Stimulated activated CD4-positive, alpha-beta T cell treated with anti-CD3 and anti-CD28 coated beads, Interleukin-12 subunit alpha, Interleukin-12 subunit beta, amount 100 ng/mL, for 48 hours (primary cell): ENCODE measurements at regions not wholly inside any gene's neighbourhood (a gene's known extent, or its start where the extent isn't known, plus 50 kb on each side); places are given as distances from the start of the nearest gene placed in this dataset.
"Not testable (repeated sequence)": the region's sequence is repeated elsewhere in the genome, so short reads cannot be mapped to it uniquely, and the experiment has no call there.

Source experiments
- DNase-seq, 3 donors: peaks; one replicate each; pipeline ENCODE4 v3.0.0-alpha.2; 2020; ENCODE audit warnings: low read depth in 2 of 3, low spot score in 1 of 3

DNA sequence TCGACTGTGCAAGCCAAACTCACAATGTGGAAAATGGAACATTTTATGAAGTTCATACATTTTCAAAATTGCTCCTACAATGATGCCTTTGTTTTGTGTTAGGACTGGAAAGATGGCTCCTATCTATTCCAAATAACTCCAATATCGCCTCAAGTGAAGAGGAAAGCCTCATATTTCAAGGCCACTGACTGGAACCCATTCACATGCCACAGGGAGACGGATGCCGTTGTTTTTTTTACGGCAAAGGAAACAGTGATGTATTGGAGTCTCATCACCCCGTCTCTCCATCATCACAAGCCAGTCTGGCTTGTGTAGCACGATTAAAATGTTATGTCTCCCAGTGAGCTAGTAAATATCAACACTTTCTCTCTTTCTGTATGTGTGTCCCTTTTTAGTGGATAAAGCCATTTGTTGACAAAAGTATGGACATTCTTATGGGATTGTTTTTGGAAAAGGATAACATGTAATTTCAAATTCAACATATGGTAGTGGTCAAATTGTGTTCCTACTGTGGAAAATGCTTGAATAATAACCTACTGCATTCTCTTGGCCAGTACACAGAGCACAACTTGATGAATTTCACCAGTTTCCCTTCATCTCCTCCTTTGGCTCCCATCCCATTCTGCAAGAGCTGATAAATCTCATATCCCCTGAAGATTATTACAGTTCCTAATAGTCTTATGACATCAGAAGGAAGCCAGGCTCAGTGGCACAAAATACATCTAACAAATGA is 109.5 kb upstream of the PITRM1 start:
- DNase-seq, result no peak

DNA sequence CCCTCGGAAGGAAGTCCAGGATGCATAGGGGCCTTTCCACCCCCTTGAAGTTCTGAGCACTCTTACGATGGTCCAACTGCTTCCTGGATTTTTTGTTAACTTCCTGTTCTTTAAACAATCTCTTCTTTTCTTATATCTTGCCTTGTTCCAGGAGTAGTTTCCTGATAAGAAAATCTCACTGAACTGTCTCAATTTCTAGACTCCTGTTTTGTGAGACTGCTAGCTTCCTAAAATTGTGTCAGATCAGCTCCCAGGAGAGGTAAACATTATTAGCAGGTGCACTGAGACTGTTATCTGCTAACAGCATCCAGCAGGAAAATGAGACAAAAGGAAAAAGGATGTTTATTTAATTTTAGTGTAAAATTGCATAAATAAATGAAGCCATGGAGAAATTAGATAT is 106.2 kb upstream of the PITRM1 start:
- no peak for DNase-seq

DNA sequence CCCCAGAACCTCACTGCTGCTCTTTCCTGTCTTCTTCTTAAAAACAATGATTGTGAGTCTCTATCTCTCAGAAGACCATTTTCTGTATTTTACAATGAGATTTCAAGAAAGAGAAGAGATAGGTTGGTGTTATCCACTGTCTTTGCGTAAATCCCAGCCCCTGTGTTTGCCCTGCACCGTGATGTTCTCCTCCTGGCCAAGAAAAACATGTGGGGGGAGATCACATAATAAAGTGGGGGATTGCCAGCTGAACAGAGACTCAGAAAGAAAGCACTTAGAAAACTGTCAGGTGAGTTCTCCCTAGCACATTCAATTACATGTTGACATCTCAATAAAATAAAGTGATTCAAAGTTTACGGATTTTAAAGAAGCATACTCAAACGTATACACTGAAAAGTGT is 105.0 kb upstream of the PITRM1 start:
- no peak for DNase-seq

DNA sequence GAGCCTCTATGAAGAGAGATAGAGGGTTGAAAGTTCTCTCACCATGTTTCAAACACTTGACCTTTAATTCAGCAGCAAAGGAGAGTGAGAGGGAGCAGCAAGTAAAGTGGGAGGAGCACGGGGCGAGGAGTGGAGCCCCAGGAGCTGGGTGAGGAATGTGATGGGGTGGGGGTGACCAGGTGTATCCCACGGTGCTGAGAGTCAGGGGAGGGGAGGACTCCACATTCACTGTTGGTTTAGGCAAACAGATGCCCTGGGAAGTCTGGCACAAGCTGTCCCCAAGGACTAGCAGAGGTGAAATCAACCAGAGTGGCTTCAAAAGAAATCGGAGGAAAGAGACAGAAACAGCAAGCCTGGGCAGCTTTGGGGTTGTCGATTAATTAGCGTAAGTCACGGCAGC is 101.8 kb upstream of the PITRM1 start:
- no peak for DNase-seq

DNA sequence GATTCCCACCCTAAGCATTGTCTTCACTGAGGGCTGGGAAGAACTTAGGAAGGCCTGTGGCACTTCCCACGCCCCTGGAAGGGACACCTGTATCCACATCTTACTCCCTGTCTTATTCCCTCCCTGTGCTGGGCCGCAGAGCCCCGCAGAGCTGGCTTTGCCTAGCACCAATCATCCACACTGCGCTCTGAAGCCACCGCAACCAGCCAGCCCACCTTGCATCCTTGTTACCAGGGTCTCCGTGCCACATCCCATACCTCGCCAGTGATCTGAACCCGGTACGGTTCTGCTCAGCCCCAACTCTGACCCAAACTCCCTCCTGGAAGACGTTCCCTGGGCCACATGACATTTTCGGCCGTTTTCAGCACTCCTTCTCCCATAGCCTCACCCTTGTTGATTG is 101.4 kb upstream of the PITRM1 start:
- DNase-seq, result no peak

DNA sequence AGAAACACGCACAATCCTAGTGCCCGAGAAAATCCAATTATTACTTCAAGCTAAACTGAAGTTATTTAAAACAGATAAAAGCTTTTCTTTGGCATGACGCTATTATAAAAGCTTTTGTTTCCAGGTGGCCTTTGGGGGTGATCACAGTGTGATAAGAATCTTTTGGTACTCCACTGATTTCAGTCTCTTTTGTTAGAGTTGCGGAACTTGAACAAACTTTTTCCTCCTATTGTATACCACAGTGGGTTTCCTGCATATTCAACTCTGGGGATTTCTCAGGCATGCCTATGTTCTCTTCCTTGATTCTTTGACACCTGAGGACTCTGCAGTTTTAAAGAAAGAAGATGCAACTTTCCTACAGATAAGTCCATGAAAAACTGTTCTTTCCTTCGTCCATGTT is 99.7 kb upstream of the PITRM1 start:
- DNase-seq, result no peak

DNA sequence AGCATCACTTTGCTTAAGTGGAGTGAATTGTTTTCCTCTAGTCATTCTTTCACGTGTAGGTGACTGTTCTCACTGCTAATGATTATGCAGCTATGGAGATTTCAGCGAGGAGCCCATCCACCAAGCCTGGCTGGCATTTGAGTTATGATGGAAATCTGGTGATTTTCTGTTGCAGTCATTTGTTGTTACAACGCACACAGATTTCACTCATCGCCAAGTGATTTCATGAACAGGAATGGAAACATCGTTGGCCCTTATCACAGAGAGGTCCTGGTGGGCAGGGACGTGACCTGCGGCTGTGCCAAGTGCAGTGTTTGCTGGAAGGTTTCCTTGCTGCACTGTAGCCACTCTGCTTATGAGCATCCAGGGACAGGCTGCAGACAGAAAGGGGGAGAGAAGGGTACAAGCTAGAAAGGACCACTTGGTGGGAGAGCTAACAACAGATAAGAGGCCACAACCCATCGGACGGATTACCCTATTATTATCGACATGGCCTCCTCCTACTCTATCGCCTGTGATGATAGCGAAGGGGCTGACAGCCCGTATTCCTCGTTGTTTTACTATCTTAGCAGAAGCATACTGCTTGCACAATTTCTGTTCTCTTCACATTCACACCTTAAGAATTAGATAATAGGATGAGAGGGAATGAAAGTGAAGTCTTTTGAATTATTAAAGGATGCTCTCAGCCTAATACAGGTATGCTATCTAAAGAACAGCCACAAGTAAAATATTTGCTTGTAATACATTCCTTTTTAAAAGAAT is 99.0 kb upstream of the PITRM1 start:
- no peak for DNase-seq

DNA sequence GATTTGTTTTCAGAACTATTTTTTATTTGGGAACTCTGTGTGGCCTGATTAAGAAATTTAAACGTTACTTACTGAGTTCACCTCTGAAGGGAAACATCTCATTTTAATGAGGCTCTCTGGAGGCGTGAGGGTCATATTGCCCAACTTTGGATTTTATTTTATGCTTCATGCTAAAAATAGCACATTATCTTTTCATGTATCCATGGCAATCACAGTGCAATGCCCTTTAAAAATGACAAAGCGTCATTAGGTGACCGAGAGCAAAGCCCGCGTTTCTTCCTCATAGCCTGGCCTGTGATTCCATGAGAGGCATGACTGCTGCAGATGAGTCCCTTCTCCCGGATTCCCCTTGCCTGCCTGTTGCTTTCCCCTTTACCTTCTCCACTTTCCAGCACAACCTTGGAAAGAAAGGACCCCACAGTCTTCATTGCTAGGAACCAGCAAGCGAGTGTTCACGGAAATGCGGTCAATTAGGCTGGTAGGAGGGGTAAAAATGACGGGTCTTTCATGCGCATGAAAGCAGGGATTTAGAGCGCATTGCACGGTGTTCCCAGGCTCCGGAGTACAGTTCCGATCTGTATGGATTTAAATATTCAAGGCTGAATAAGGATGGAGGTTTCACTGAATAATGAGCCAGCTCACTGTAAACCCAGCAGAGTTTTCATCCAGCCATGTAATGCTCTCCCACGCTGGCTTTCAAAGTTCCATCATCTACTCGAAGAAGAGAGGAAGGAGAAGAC is 98.2 kb upstream of the PITRM1 start:
- DNase-seq, result no peak

DNA sequence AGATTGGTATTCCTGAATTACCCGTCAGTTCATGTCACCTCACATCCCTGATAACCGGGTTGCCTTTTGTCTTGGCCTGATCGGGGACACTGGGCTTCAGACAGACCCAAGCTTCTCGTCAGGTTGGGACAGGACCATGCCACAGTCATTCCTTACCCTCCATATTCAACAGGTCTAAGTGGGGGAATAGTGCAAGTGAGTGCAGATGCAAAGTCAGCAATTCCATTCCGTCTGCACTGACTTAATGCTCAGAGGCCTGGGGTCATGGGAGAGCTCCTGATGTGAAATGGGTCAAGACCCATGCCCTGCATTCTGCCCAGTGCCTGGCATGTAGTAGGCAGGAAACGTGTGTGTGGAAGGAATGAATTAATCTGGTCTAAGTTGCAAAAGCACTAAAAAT is 95.4 kb upstream of the PITRM1 start:
- DNase-seq, result no peak

DNA sequence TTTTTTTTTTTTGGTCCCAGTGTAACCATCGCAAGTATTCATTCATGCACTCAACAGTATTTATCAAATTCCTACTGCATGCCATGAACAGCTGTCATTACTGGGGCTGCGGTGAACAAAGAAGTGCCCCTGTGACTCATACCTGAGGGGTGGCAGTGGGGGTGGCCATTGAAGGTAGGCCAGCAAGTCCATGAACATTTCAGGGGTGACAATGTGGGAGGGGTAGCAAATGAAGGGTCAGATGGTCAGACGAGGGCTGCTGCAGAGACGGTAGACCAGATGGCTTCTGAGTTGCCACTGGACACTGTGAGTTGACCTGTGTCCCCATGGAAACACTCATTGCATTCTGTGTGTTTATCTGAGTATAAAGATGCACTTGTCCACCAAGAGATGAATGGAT is 92.5 kb upstream of the PITRM1 start:
- DNase-seq, result no peak

DNA sequence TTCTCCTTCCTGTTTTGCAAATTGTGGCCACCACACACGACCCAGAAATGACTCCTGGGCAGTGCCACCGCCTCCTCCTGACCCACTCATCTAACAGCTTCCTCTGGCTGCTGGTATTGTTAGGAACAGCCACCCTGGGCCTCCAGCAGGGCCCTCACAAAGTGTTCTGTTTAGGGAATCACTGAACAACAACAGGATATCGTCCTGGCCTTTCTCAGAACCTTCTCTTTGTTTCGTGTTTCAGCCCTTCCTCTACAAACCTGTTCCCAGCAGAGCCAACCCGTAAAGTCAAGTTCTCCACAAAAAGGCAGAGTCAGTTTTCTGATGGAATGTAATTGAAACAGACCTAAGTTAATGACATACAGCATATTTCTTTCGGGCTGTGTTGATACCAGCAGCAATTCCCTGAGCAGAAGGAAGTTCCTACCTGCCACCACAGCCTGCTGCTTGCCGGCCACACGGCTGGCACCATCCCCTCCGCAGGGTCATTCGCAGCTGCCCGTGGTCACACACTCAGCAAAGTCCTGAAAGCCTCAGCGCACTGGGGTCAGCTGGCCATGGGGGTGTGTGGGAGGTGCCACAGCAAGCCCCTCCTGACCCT is 91.7 kb upstream of the PITRM1 start:
- DNase-seq, result no peak

DNA sequence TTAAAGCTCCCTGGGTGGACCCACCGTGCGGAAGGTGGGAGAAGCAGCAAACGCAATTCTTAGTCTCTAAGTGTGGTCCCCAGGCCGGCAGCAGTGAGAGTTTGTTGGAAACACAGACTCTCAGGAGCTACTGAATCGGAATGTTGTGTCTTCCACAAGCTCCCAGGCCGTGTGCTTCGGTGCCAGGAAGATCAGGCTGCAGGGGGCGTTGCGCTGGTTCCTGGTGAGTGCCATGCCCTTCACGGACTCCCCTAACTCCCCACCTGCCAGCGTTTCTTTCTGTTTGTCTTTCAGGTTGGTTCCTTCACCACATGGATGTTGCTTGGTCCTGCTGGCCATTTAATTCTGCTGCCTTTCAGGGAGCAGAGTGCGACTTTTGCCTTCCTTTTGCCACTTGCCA is 91.2 kb upstream of the PITRM1 start:
- no peak for DNase-seq

DNA sequence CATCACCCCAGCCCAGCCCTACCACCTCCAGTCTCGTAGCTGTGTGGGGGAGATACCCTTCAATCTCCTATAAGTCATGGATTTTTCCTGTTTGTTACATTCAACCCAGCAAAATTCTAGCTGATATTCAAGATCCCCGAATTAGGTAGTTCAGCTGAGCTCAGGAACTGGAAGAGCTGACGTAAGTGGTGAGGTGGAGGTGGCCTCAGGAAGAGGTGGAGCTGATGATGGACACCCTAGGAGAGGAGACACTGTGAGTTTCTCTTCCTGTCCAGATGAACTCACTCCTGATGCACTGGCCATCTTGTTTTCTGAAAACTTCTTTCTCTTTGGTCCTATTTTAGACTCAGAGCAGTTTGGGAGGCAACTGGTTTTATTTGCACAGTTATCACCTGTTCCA is 90.5 kb upstream of the PITRM1 start:
- no peak for DNase-seq

DNA sequence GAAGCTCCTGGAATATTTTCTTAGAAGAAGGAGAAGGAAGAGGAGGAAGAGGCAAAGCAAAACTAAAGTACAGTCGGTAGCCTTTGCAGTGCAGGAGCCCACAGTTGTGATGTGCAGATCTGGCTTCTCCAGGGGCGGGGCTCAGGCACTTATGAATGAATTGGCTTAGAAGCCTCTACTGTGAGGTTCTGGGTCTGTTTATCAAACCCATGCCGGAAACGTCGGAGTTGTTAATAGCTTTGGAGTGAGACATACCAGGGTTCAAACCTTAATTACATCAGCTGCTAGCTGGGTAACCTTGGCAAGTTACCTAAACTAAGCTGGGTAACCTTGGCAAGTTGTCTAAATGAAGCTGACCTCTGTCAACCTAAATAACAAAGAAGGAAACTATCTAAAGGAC is 89.3 kb upstream of the PITRM1 start:
- no peak for DNase-seq

DNA sequence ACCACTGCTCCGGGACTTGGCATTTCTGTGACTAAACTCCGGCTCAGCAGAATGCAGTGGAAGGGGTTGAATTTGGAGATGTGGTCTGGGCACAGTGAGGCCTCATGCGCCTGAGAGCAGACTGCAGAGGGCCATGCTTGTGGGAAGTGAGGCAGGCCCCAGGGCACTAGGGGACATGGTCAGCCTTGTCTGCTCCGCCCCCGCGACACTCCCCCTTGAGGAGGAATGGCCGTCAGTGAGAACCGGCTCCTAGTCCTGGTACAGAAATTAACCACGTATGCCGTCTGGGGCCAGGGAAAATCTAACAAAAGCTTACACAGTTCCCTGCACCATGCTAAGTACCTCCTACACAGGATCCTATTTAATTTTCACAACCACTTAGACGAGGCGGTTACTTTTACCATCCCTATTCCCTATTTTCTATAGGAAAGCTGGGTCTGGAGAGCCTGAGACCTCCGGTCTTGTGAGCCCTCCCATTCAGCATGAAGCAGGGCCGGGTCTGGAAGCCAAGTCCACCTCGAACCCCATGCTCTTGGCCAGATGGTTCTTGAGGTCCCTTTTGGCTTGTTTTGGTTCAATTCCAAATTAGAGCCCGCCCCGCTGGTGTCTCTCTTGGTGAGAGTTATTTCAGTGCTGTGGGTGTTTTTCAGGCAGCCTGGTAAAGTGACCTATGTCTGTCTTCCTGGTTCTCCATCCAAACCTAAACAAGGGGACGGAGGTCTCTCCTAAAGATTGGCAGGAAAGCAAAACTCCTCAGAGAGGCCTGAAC is 87.7 kb upstream of the PITRM1 start:
- no peak for DNase-seq

DNA sequence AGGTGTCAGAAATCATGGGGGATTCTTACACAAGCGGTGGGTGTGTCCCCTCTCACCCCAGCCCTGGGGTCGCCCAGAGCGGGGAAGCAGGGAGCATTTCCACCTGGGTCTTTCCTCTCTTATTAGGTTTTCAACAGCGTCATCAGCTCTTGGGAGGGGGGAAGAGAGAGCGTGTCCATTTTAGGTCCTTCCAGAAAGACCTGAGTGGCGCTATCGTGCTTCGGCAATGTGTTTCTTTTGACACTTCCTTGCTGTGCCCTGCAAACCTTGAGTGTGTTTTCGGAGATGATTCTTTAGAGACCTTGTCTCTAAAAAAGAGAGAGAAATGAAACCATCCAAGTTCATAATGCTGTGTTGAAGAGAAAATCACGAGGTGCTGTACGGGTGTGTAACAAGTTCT is 86.9 kb upstream of the PITRM1 start:
- no peak for DNase-seq

DNA sequence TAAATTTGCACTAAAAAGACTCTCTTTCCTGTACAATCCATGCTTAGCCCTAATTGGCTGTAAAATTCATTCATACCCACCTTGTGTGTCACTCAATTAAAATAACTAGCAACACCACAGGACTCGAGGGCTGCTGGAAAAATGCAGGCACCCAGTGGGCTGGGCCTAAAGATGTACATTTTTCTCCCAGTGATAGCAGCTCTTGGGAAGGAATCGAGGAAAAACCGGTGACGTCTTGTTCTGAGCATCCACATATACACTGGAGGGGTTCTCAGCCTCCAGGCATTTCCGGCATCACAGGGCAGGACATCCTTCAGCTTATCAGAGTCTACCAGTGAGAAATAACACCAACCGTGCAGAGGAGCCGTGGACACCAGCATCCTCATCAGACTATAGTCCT is 85.8 kb upstream of the PITRM1 start:
- DNase-seq, result no peak

DNA sequence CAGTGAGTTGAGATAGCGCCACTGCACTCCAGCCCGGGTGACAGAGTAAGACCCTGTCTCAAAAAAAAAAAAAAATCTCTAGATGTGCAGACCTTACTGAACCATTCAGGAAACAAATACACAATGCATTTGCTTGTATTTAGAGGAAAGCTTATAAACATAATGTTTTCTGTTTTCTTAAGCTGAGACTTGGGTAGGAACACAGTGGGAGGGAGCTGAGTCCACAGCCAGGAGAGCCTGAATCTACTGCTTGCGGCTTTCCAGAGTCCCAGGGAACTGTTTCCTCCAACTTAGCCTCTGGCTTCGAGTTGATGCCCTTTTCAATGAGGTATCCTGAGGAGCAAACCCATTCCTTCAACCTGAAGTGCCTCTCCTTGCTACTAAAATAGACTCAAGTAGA is 83.0 kb upstream of the PITRM1 start:
- DNase-seq, result no peak

DNA sequence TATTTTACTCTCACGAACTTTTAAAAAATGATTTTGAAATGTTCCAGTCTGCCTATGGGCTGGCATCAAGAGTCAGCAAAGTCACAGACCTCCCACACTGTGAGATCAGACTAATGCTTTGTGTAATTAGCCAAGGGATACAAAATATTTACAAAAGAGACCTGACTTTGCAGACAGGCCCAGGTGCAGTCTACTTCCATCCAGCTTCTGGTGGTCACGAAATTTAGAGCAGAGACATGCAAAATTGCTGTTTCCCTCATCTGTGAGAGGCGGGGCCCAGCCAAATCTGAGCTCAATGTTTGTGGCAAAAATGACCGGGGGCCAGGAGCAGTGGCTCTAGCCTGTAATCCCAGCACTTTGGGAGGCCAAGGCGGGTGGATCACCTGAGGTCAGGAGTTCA is 82.5 kb upstream of the PITRM1 start:
- no peak for DNase-seq

DNA sequence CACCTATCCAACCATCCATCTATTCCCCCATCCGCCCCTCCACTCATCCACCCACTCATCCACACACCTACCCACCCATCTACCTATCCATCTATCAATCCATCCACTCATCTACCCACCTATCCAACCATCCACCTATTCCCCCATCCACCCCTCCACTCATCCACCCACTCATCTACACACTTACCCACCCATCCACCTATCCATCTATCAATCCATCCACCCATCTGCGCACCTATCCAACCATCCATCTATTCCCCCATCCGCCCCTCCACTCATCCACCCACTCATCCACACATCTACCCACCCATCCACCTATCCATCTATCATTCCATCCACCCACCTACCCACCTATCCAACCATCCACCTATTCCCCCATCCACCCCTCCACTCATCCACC is 81.4 kb upstream of the PITRM1 start:
- not testable (repeated sequence) for DNase-seq

DNA sequence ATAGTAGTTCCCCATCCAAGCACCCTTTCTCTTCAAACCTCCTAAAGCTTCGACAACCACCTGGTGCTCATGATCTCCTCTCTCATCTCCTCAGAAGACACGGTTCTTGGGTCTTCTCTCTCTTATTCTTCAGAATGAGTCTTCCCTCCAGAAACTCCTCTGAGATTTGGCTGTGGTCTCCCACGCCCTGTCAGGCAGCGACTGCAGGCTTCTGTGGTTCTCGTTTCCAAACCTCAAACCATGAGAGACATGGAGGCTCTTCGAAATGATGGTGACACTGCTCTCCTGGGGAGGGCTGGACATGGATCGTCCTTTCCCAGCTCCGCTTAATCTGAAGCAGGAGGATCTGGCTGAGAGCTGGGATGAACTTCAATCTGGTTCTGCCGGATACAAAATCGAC is 78.6 kb upstream of the PITRM1 start:
- peak in 1 of 3 donors; percentile 18 for DNase-seq
